Activated gamma-delta T cell (primary cell): ENCODE measurements at regions not wholly inside any gene's neighbourhood (a gene's known extent, or its start where the extent isn't known, plus 50 kb on each side); places are given as distances from the start of the nearest gene placed in this dataset.
"Not testable (repeated sequence)": the region's sequence is repeated elsewhere in the genome, so short reads cannot be mapped to it uniquely, and the experiment has no call there.

ENCODE experiments used
- DNase-seq: peaks from one replicate; lab custom pipeline; 2025; lab: John Stamatoyannopoulos, UW

GRCh38 chr5:116785106-116785505, 210.5 kb upstream of the SEMA6A start:
- DNase-seq = no peak

GRCh38 chr5:116779846-116780245, 205.2 kb upstream of the SEMA6A start:
- DNase-seq = no peak

GRCh38 chr5:116778651-116779280, 204.1 kb upstream of the SEMA6A start:
- DNase-seq = no peak

- DNase-seq = no peak
Observed at GRCh38 chr5:116778032-116778431, 203.4 kb upstream of the SEMA6A start.

GRCh38 chr5:116773926-116774325, 199.3 kb upstream of the SEMA6A start:
- no peak for DNase-seq

GRCh38 chr5:116772806-116773205, 198.2 kb upstream of the SEMA6A start:
- no peak for DNase-seq

GRCh38 chr5:116772152-116772501, 197.5 kb upstream of the SEMA6A start:
- no peak for DNase-seq

- no peak for DNase-seq
Observed at GRCh38 chr5:116771466-116772151, 197.0 kb upstream of the SEMA6A start.

- not testable (repeated sequence) for DNase-seq
Observed at GRCh38 chr5:116769953-116770352, 195.3 kb upstream of the SEMA6A start.

- DNase-seq = no peak
Observed at GRCh38 chr5:116769470-116769869, 194.8 kb upstream of the SEMA6A start.

- DNase-seq = no peak
Observed at GRCh38 chr5:116766470-116766947, 191.9 kb upstream of the SEMA6A start.

- no peak for DNase-seq
Observed at GRCh38 chr5:116765441-116765840, 190.8 kb upstream of the SEMA6A start.

GRCh38 chr5:116764941-116765340, 190.3 kb upstream of the SEMA6A start:
- DNase-seq = no peak

GRCh38 chr5:116763987-116764866, 189.6 kb upstream of the SEMA6A start:
- no peak for DNase-seq

GRCh38 chr5:116759860-116760640, 185.4 kb upstream of the SEMA6A start:
- no peak for DNase-seq

GRCh38 chr5:116757326-116757725, 182.7 kb upstream of the SEMA6A start:
- DNase-seq = no peak

- no peak for DNase-seq
Observed at GRCh38 chr5:116756531-116756930, 181.9 kb upstream of the SEMA6A start.

- no peak for DNase-seq
Observed at GRCh38 chr5:116754556-116754955, 179.9 kb upstream of the SEMA6A start.

- no peak for DNase-seq
Observed at GRCh38 chr5:116751684-116752083, 177.1 kb upstream of the SEMA6A start.

GRCh38 chr5:116750631-116751580, 176.3 kb upstream of the SEMA6A start:
- DNase-seq = no peak

GRCh38 chr5:116747881-116748280, 173.3 kb upstream of the SEMA6A start:
- DNase-seq = no peak
